ENCODE measurements at regions not wholly inside any gene's neighbourhood (a gene's known extent, or its start where the extent isn't known, plus 50 kb on each side); places are given as distances from the start of the nearest gene placed in this dataset.

GRCh38 chr9:99594056-99594780, 227.5 kb upstream of the NR4A3 start:
- DNase-seq (ENCODE audit: low spot score), result no peak
- peaks cover 5% of the 10 kb centered on the region for H3K9me3 Mint-ChIP-seq (ENCODE audit: low read depth)
- no peaks in the 10 kb centered on the region for H3K4me1 Mint-ChIP-seq (ENCODE audit: low read depth)
- TF ChIP-seq CTCF (IDR thresholded peaks at IDR 0.05), result no peak
- no peaks in the 10 kb centered on the region for H3K36me3 Mint-ChIP-seq (ENCODE audit: low read depth)
- peaks cover 2% of the 10 kb centered on the region for H3K27me3 Mint-ChIP-seq (ENCODE audit: low read depth)
- no peak overlapping the region for H3K27ac Mint-ChIP-seq (ENCODE audit: unreplicated experiment)
- no peak overlapping the region for H3K4me3 Mint-ChIP-seq (ENCODE audit: unreplicated experiment)

GRCh38 chr9:99595796-99596195, 225.9 kb upstream of the NR4A3 start:
- TF ChIP-seq CTCF (IDR thresholded peaks at IDR 0.05), result no peak
- Mint-ChIP-seq H3K9me3 (ENCODE audit: low read depth) (peaks cover 2% of the 10 kb centered on the region), H3K36me3 (ENCODE audit: low read depth) (no peaks in the 10 kb centered on the region), H3K27me3 (ENCODE audit: low read depth) (peaks cover 2% of the 10 kb centered on the region), H3K4me1 (ENCODE audit: low read depth) (no peaks in the 10 kb centered on the region), H3K4me3 (ENCODE audit: unreplicated experiment) (no peak overlapping the region), H3K27ac (ENCODE audit: unreplicated experiment) (no peak overlapping the region)
- DNase-seq (ENCODE audit: low spot score), result no peak

GRCh38 chr9:99601571-99602111, 220.0 kb upstream of the NR4A3 start:
- Mint-ChIP-seq H3K4me3 (ENCODE audit: unreplicated experiment) (no peak overlapping the region), H3K27me3 (ENCODE audit: low read depth) (peaks cover 2% of the 10 kb centered on the region), H3K9me3 (ENCODE audit: low read depth) (peaks cover 3% of the 10 kb centered on the region), H3K4me1 (ENCODE audit: low read depth) (no peaks in the 10 kb centered on the region), H3K27ac (ENCODE audit: unreplicated experiment) (no peak overlapping the region), H3K36me3 (ENCODE audit: low read depth) (no peaks in the 10 kb centered on the region)
- DNase-seq (ENCODE audit: low spot score), result no peak
- no peak for TF ChIP-seq CTCF (IDR thresholded peaks at IDR 0.05)

GRCh38 chr9:99602854-99603253, 218.8 kb upstream of the NR4A3 start:
- DNase-seq (ENCODE audit: low spot score), result no peak
- Mint-ChIP-seq H3K9me3 (ENCODE audit: low read depth) (peaks cover 3% of the 10 kb centered on the region), H3K27ac (ENCODE audit: unreplicated experiment) (no peak overlapping the region), H3K4me3 (ENCODE audit: unreplicated experiment) (no peak overlapping the region), H3K27me3 (ENCODE audit: low read depth) (no peaks in the 10 kb centered on the region), H3K4me1 (ENCODE audit: low read depth) (peaks cover 3% of the 10 kb centered on the region), H3K36me3 (ENCODE audit: low read depth) (no peaks in the 10 kb centered on the region)
- TF ChIP-seq CTCF (IDR thresholded peaks at IDR 0.05), result no peak

- Mint-ChIP-seq H3K9me3 (ENCODE audit: low read depth) (peaks cover 3% of the 10 kb centered on the region), H3K27ac (ENCODE audit: unreplicated experiment) (no peak overlapping the region), H3K4me1 (ENCODE audit: low read depth) (peaks cover 4% of the 10 kb centered on the region), H3K36me3 (ENCODE audit: low read depth) (no peaks in the 10 kb centered on the region), H3K4me3 (ENCODE audit: unreplicated experiment) (no peak overlapping the region), H3K27me3 (ENCODE audit: low read depth) (no peaks in the 10 kb centered on the region)
- TF ChIP-seq CTCF (IDR thresholded peaks at IDR 0.05), result no peak
- DNase-seq (ENCODE audit: low spot score), result no peak
Measured at GRCh38 chr9:99605016-99605743, 216.5 kb upstream of the NR4A3 start.

Data from chondrocyte (in vitro differentiated cells).